Activated CD4-positive, alpha-beta memory T cell treated with anti-CD3 and anti-CD28 coated beads, Interleukin-2, amount 10 ng/mL, durations not matched to agents 7 days and 5 days (primary cell): ENCODE measurements at regions not wholly inside any gene's neighbourhood (a gene's known extent, or its start where the extent isn't known, plus 50 kb on each side); places are given as distances from the start of the nearest gene placed in this dataset.

Source experiments
- CTCF ChIA-PET: fragments of 350-600 bp; sonication (Branson Sonifier 250); formaldehyde crosslinking; loops from one replicate; lab custom pipeline; 2021; ENCODE audit warnings: antibody characterized with exemption, inconsistent platforms; lab: Charles Lee
- POLR2A ChIA-PET: fragments of 350-600 bp; sonication (Branson Sonifier 250); formaldehyde crosslinking; loops from one replicate; lab custom pipeline; 2021; ENCODE audit warnings: antibody characterized with exemption; lab: Charles Lee
- DNase-seq: peaks from one replicate; pipeline ENCODE4 v3.0.0-alpha.2; 2020
- H3K27ac Mint-ChIP-seq: one replicate; pipeline ENCODE4 v1.8.0; 2021; ENCODE audit warnings: mild to moderate bottlenecking, mixed read lengths
- H3K27me3 Mint-ChIP-seq: one replicate; pipeline ENCODE4 v1.8.0; 2021; ENCODE audit warnings: mixed read lengths
- H3K36me3 Mint-ChIP-seq: one replicate; pipeline ENCODE4 v1.8.0; 2021; ENCODE audit warnings: low read depth, mixed read lengths
- H3K4me1 Mint-ChIP-seq: one replicate; pipeline ENCODE4 v1.8.0; 2021; ENCODE audit warnings: mixed read lengths
- H3K4me3 Mint-ChIP-seq: one replicate; pipeline ENCODE4 v1.8.0; 2021; ENCODE audit warnings: mild to moderate bottlenecking, mixed read lengths
- H3K9me3 Mint-ChIP-seq: one replicate; pipeline ENCODE4 v1.8.0; 2021; ENCODE audit warnings: mixed read lengths

DNA sequence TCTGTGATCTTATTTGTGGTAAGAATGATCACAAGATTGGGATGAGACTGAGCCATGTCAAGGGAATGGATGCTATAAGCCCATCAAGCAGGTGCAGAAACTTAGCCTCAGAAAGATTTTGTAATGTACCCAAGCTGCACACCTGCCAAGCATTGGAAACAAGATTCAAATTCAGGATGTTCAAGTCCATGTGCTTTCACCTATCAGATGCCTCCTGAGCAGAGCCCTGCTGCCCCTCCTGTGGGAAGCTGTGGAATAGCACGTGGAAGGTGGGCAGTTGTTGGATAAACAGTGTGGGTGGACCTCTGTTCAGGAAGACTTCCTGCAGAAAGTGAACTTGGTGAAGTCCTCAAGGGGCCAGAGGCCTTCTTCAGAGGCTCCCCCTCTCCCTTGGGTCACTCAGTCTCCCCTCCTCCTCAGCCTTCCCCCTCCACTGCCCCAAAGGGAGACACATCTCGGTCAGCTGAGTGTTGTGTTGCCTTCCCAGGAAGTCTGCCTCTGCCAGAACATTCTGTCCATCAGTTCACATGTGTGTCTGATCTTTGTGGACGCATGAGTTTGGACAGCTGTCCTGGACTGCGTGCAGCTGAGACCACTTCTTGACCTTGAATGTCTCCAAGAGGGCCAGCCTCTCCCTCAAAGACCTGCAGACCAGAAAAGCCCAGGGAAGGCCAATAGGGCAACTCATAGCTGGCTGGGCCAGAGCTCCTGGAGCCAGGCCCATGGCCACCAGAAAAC, 186.1 kb downstream of the INHBB start:
- Mint-ChIP-seq H3K36me3 (no peaks in the 10 kb centered on the region), H3K27me3 (peaks cover 6% of the 10 kb centered on the region), H3K4me1 (no peaks in the 10 kb centered on the region), H3K4me3 (no peak overlapping the region), H3K9me3 (no peaks in the 10 kb centered on the region), H3K27ac (no peak overlapping the region)
- ChIA-PET CTCF (no interaction called here), POLR2A (no interaction called here)
- DNase-seq, result no peak

DNA sequence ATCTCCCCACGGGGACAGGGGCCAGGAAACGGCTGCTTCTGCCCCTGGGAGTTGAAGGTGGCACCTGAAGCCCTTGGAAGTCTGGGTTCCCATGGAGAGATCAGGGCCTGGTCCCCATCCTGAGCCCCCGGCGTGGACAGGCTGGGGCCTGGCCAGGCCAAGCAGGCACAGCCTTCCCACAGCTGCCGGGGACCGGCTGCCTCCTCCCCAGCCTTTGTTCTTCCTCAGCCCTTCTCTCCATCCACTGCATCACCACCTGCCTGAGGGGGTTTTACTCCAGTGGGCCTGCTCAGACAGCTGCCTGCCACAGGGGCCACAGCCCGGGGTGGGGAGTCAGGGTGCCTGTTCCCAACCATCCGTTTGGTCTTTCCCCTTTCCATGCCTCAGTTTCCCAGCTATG, 187.7 kb downstream of the INHBB start:
- CTCF ChIA-PET, result no interaction called here
- DNase-seq, result no peak
- H3K27ac Mint-ChIP-seq, result no peak overlapping the region
- H3K27me3 Mint-ChIP-seq, result peaks cover 6% of the 10 kb centered on the region
- no peaks in the 10 kb centered on the region for H3K36me3 Mint-ChIP-seq
- H3K4me1 Mint-ChIP-seq, result no peaks in the 10 kb centered on the region
- H3K9me3 Mint-ChIP-seq, result no peaks in the 10 kb centered on the region
- H3K4me3 Mint-ChIP-seq, result no peak overlapping the region
- POLR2A ChIA-PET, result no interaction called here

DNA sequence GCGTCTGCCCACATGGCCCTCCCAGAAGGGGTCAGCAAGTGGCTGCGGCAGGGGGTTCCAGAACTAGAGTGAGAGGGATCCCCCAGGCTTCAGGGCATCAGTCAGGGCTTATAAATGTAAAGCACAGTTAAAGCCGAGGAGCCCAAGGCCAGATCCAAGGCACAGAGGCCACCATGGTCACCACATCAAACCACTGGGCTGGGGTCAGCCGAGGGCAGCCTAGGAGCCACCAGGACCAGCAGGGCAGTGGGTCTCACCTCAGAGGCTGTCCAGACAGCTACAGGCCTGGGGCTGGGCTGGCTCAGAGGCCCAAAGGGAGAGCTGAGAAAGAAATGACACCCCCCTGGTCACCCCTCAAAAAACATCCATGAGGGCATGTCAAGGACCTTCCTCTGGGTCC, 188.5 kb downstream of the INHBB start:
- CTCF ChIA-PET, result no interaction called here
- Mint-ChIP-seq H3K27ac (no peak overlapping the region), H3K27me3 (peaks cover 5% of the 10 kb centered on the region), H3K9me3 (no peaks in the 10 kb centered on the region), H3K36me3 (no peaks in the 10 kb centered on the region), H3K4me1 (no peaks in the 10 kb centered on the region), H3K4me3 (no peak overlapping the region)
- POLR2A ChIA-PET, result no interaction called here
- DNase-seq, result no peak

DNA sequence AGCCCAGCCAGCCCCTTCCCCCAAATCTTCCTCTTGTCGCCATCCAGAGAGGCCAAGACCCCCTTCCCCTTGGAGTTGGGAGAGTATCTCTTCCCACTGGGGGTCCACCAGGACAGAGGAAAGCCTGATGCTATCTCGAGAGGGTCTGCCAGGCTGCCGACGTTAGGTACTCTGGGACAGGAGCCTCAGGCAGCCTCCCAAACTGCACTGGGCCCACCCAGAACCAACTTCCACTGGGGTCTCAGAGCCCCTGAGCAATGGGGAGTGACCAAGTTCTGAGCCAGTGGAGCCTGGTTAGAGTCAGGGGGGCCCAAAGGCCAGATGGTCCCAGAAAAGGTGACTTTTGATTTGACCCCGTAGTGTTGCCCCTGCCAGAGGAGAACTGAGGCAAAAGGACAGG, 189.1 kb downstream of the INHBB start:
- no peak for DNase-seq
- no peaks in the 10 kb centered on the region for H3K9me3 Mint-ChIP-seq
- POLR2A ChIA-PET, result no interaction called here
- H3K4me1 Mint-ChIP-seq, result no peaks in the 10 kb centered on the region
- no peak overlapping the region for H3K4me3 Mint-ChIP-seq
- CTCF ChIA-PET, result no interaction called here
- H3K27me3 Mint-ChIP-seq, result no peaks in the 10 kb centered on the region
- H3K36me3 Mint-ChIP-seq, result no peaks in the 10 kb centered on the region
- H3K27ac Mint-ChIP-seq, result no peak overlapping the region

DNA sequence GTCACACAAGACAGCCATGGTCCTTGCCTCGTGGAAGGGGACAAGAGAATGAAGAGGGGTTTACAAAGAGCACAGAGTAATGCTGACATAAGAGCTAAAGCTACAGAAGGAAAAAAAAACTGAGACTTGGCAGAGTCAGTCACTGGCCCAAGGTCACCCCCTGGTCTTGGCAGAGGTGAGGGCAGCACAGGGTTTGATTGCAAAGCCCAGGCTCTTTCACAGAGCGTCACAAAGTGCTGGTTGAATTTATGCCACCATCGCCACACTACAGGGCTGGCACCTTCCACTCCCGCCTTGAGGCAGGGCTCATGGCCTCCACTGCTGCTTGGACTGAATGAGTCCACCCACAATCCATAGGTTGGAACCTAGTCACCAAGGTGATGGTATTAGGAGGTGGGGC, 190.2 kb downstream of the INHBB start:
- Mint-ChIP-seq H3K4me1 (no peaks in the 10 kb centered on the region), H3K27ac (no peak overlapping the region), H3K27me3 (no peaks in the 10 kb centered on the region), H3K36me3 (no peaks in the 10 kb centered on the region), H3K4me3 (no peak overlapping the region), H3K9me3 (no peaks in the 10 kb centered on the region)
- ChIA-PET CTCF (no interaction called here), POLR2A (no interaction called here)
- no peak for DNase-seq

DNA sequence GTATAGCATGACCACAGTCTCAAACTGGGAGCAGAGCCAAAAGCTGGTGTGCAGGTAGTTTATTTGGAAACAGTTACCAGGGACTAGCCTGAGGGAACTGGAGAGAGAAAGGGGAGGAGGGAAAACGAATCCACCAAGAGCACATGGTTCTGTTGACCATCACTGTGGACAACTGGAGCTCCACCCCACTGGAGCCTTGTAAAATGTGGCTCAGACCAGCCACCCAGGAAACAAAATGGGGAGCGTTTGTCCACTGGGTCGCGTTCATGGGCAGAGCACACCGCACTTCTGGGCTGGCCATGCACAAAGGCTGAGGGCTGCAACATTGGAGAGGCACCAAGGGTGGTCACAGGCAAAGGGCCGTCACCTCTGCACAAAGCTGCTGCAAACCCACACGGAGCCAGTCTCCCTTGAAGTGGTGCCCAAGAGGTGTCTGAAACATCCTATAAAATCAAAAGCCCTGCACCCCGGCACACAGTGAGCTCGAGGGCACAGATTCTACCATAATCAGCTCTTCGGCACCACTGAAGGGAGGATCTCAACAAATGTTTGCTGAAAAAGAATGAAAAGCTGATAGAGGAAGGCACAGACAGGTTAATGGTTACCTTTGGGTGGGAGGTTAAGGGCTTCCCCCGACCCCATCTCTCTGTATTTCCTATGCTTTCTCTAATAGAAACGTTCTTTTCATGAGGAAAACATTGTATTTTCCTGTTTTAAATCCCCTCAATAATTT, 192.9 kb downstream of the INHBB start:
- no peak for DNase-seq
- no peak overlapping the region for H3K27ac Mint-ChIP-seq
- H3K9me3 Mint-ChIP-seq, result no peaks in the 10 kb centered on the region
- H3K36me3 Mint-ChIP-seq, result no peaks in the 10 kb centered on the region
- H3K4me3 Mint-ChIP-seq, result no peak overlapping the region
- H3K4me1 Mint-ChIP-seq, result no peaks in the 10 kb centered on the region
- ChIA-PET CTCF (no interaction called here), POLR2A (no interaction called here)
- peaks cover 2% of the 10 kb centered on the region for H3K27me3 Mint-ChIP-seq

DNA sequence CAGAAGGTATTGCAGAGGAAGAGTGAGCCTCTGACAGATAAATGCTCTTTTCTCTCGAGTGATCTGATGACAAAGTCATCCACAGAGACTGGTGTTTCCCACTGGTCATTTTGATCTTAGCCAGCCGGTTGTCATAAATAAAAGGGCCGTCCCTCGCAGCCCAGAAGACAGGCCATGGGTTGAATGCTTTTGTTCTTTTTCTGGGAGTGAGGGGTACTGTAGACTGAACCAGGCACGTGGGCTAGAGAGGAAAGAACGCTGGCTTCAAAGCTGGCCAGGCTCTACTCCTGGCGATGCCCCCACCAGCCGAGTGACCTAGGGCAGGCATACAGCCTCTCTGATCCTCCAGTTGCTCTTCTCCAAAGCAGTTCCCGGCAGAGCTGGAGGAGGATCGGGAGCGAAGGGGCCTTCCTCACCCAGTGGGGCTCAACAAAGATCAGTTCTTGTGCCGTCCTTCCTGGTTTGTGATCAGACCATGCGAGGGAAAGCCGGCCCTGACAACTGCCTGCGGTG, 193.5 kb downstream of the INHBB start:
- Mint-ChIP-seq H3K9me3 (no peaks in the 10 kb centered on the region), H3K27me3 (peaks cover 2% of the 10 kb centered on the region), H3K27ac (no peak overlapping the region), H3K4me1 (no peaks in the 10 kb centered on the region), H3K36me3 (no peaks in the 10 kb centered on the region), H3K4me3 (no peak overlapping the region)
- CTCF ChIA-PET, result no interaction called here
- POLR2A ChIA-PET, result no interaction called here
- DNase-seq, result no peak

DNA sequence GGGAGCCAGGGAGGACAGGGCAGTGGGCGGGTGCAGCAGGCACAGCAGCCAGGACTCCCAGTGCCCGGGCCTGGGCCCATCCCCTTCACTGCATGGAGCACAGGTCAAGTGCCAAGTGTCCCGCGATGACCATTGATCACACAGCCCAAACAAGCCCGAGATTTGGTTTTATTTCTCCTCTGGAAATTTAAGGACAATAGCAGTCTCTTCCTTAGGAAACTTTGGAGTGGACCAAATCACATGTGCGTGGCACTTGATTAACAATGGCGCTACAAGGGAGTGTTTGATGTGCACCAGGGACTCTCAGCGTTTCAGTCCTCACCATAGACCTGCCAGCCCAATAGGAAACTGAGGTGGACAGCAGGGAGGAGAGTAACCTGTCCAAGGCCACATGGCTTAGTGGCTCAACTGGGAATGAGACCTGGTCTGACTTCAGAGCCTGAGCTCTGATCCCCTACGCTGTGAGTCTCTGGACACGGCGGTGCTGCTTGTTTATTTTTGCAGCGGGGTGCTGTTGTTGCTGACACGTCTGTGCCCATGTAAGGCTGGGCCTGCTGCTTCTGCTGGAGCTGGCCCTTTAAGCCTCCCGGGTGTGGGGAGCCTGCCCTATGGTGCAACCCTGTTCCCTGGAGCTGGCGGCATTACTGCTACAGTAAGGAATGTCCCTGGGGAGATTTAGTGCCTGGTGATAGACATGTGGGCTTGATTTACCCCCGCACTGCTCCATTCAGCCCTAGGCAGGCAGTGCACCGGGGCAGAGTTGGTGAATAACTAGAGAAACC, 194.2 kb downstream of the INHBB start:
- no peaks in the 10 kb centered on the region for H3K4me1 Mint-ChIP-seq
- POLR2A ChIA-PET, result no interaction called here
- peaks cover 2% of the 10 kb centered on the region for H3K27me3 Mint-ChIP-seq
- H3K36me3 Mint-ChIP-seq, result no peaks in the 10 kb centered on the region
- H3K9me3 Mint-ChIP-seq, result no peaks in the 10 kb centered on the region
- CTCF ChIA-PET, result interaction anchor here (1.5 kb wide), 1 partner anchor 13 kb away, joined by 3 read pairs; no protein-coding TSS in a partner anchor
- H3K27ac Mint-ChIP-seq, result no peak overlapping the region
- no peak overlapping the region for H3K4me3 Mint-ChIP-seq
- DNase-seq, result no peak

DNA sequence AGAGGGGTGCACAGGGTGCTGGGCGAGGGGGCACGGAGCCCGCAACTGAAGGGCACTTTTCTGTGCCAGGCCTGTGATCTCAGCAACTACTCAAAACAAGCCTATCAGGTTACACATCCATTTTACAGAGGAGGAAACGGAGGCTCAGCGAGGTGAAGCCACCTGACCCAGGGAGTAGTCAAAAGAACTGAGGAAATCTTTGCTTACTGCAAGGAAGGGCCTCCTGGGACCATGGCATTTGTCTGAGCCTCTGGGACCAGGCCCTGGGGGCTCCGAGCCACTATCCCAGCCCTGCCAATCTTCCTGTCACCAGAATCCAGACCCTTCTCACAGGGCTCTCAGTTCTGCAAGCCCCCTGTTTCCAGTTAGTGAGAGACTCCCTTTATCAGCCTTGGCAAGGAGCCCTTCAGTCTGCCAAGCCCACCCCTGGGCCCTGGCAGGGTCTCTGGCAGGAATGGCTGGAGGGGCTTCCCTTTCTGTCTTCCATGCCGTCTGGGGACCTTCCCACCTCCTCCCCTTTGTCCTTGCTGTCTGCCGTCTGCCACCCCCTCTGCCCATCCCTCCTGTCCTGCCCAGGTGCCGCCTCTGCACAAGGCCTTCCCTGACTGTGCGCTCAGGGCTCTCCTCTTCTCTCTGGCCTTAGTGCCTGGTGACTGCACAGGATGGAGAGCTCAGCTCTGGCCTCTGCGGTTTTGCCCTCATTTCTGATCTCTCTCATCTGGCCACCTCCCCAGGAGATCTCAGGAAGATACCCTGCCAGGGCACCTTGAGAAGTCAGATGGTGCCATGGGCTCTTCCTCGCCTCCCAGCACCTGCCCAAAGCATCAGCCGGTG, 194.7 kb upstream of the GLI2 start:
- Mint-ChIP-seq H3K27me3 (peaks cover 3% of the 10 kb centered on the region), H3K36me3 (no peaks in the 10 kb centered on the region), H3K4me1 (no peaks in the 10 kb centered on the region), H3K27ac (no peak overlapping the region), H3K4me3 (no peak overlapping the region), H3K9me3 (no peaks in the 10 kb centered on the region)
- no peak for DNase-seq
- ChIA-PET CTCF (interaction anchor here (1.5 kb wide), 1 partner anchor 12 kb away, joined by 3 read pairs; no protein-coding TSS in a partner anchor), POLR2A (no interaction called here)

DNA sequence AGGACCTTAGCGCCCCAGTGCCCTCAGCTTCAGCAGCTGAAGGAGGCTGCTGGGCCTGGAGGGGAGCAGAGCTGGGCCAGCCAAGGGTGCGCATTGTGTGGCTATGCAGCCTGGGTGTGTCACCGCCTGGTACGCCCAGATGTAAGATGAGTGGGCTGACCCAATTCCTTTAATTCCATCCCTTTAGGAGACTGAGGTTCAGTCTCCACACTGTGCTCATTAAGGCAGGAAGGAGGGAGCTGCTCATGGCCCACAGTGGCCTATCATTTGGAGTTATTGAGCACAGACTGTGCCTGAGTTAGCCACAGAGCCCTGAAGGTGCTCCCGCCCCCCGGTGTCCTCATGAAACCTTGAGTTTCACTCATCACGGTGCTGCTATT, 194.1 kb upstream of the GLI2 start:
- DNase-seq, result no peak
- Mint-ChIP-seq H3K27me3 (peaks cover 3% of the 10 kb centered on the region), H3K36me3 (no peaks in the 10 kb centered on the region), H3K27ac (no peak overlapping the region), H3K9me3 (no peaks in the 10 kb centered on the region), H3K4me1 (no peaks in the 10 kb centered on the region), H3K4me3 (no peak overlapping the region)
- CTCF ChIA-PET, result no interaction called here
- POLR2A ChIA-PET, result no interaction called here

DNA sequence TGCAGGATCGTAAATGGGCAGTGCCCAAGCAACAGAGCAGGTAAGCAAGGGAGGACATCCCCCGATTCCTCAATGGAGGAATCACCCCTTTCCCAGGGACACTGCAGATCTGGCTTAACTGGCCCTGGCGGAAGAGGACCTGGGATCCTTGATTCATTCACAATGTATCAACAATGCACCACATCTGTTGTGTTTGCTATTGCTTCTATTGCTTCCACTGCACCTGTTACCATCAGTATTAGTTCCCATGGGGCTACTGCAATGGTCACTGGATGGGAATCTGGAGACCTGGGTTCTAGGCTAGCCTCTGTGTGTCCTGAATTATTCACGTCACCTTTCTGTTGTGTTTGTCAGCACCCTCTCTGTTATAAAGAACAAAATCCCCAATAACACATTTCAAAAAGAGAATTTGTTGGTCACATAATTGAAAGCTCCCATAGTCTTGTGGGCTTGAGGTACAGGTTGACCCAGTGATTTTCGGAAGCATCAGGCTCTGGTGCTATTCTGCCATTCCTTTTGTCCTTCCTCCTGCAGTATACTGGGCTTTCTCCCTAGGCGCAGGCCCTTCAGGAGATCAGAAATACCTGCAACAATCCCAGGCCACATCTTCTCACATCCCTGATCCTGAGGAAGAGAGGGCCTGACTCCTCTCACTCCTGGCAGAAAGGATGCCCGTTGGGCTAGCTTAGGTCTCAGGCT, 193.5 kb upstream of the GLI2 start:
- POLR2A ChIA-PET, result no interaction called here
- Mint-ChIP-seq H3K27ac (no peak overlapping the region), H3K4me3 (no peak overlapping the region), H3K4me1 (no peaks in the 10 kb centered on the region), H3K36me3 (no peaks in the 10 kb centered on the region), H3K9me3 (no peaks in the 10 kb centered on the region), H3K27me3 (peaks cover 3% of the 10 kb centered on the region)
- CTCF ChIA-PET, result no interaction called here
- no peak for DNase-seq

DNA sequence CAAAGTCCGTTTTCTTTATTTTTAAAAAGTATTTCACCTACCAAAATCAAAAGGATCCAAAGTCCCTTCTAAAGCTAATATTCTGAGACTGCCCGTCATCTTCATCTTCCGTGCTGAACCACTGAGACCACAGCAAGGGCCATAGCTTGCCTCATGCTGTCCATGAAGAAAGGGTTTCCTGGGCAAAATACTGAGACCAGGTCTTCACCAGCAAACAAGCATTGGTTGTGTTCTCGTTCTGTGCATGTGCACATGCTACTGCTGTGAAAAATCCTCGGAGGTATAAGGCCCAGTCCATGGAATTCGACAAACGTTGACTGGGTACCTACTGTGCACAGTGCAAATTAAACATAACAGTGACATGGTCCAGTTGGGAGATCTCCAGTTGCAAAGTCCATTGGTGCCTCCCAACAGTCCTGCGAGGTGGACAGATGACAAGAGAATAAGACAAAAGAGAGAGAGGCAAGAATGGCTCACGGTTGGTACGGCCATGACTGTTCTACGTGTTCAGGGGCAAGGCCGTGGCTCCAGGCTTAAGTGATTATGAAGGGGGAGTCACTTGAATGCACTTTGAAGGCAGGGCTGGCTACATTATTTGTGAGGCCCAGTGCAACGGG, 192.6 kb upstream of the GLI2 start:
- no peaks in the 10 kb centered on the region for H3K4me1 Mint-ChIP-seq
- H3K36me3 Mint-ChIP-seq, result no peaks in the 10 kb centered on the region
- CTCF ChIA-PET, result no interaction called here
- H3K9me3 Mint-ChIP-seq, result no peaks in the 10 kb centered on the region
- DNase-seq, result no peak
- no peak overlapping the region for H3K4me3 Mint-ChIP-seq
- H3K27me3 Mint-ChIP-seq, result peaks cover 5% of the 10 kb centered on the region
- POLR2A ChIA-PET, result no interaction called here
- H3K27ac Mint-ChIP-seq, result no peak overlapping the region
